ENCODE measurements at regions not wholly inside any gene's neighbourhood (a gene's known extent, or its start where the extent isn't known, plus 50 kb on each side); places are given as distances from the start of the nearest gene placed in this dataset.

GRCh38 chr10:44049301-44050015, 335.4 kb downstream of the CXCL12 start:
- Histone ChIP-seq H2AFZ (ENCODE audit: low read length) (no peak overlapping the region), H2AK5ac (ENCODE audit: low read depth, low read length) (no peak overlapping the region), H2BK120ac (ENCODE audit: low read depth, low read length) (no peak overlapping the region), H2BK5ac (ENCODE audit: low read length) (no peak overlapping the region), H3K18ac (ENCODE audit: low read length) (peak overlapping the region; percentile 61), H3K4me2 (ENCODE audit: insufficient read depth, low read length, poor library complexity, severe bottlenecking) (no peak overlapping the region), H3K14ac (ENCODE audit: low read length) (no peak overlapping the region), H3K27me3 (ENCODE audit: control insufficient read depth in 3 of 3, insufficient read depth in 3 of 3, low read depth in 1 of 3, low read length in 3 of 3) (no peaks in the 10 kb centered on the region), H3K4me1 (ENCODE audit: control insufficient read depth in 2 of 2, insufficient read depth in 1 of 2, low read depth in 1 of 2, low read length in 2 of 2) (peaks cover 0 to 22% of the 10 kb centered on the region in 2 donors), H3K4me3 (ENCODE audit: low read length in 2 of 2) (no peak overlapping the region), H3K9ac (ENCODE audit: low read depth, low read length, poor library complexity) (no peak overlapping the region), H3K36me3 (replicated peaks in 1 of 2; ENCODE audit: control insufficient read depth in 2 of 2, insufficient read depth in 2 of 2, low read length in 2 of 2) (no peaks in the 10 kb centered on the region), H2BK12ac (ENCODE audit: low read length) (no peak overlapping the region), H2BK15ac (ENCODE audit: low read length) (no peak overlapping the region), H4K8ac (ENCODE audit: low read depth, low read length) (no peak overlapping the region), H3K79me1 (ENCODE audit: low read depth, low read length) (no peaks in the 10 kb centered on the region), H3K23ac (ENCODE audit: low read depth, low read length, poor library complexity) (no peak overlapping the region), H4K91ac (ENCODE audit: low read depth, low read length, poor library complexity) (no peak overlapping the region), H3K4ac (ENCODE audit: low read length) (no peak overlapping the region), H3K9me3 (replicated peaks in 1 of 2; ENCODE audit: control insufficient read depth in 2 of 2, insufficient read depth in 1 of 2, low read depth in 1 of 2, low read length in 2 of 2) (no peaks in the 10 kb centered on the region), H3K27ac (replicated peaks; ENCODE audit: low read length) (no peak overlapping the region)
- no CpG with 5 or more reads among the region's 9 CpGs for WGBS, 2 donors (ENCODE audit: extremely low coverage in 2 of 2, insufficient read length in 2 of 2, insufficient replicate concordance in 1 of 2)
- DNase-seq (ENCODE audit: low spot score), result no peak

- Histone ChIP-seq H3K27me3 (ENCODE audit: control insufficient read depth in 3 of 3, insufficient read depth in 3 of 3, low read depth in 1 of 3, low read length in 3 of 3) (no peaks in the 10 kb centered on the region), H2AFZ (ENCODE audit: low read length) (no peak overlapping the region), H2AK5ac (ENCODE audit: low read depth, low read length) (no peak overlapping the region), H3K4me2 (ENCODE audit: insufficient read depth, low read length, poor library complexity, severe bottlenecking) (no peak overlapping the region), H2BK120ac (ENCODE audit: low read depth, low read length) (no peak overlapping the region), H3K4ac (ENCODE audit: low read length) (no peak overlapping the region), H3K27ac (replicated peaks; ENCODE audit: low read length) (no peak overlapping the region), H3K9me3 (replicated peaks in 1 of 2; ENCODE audit: control insufficient read depth in 2 of 2, insufficient read depth in 1 of 2, low read depth in 1 of 2, low read length in 2 of 2) (no peaks in the 10 kb centered on the region), H3K36me3 (replicated peaks in 1 of 2; ENCODE audit: control insufficient read depth in 2 of 2, insufficient read depth in 2 of 2, low read length in 2 of 2) (no peaks in the 10 kb centered on the region), H3K4me1 (ENCODE audit: control insufficient read depth in 2 of 2, insufficient read depth in 1 of 2, low read depth in 1 of 2, low read length in 2 of 2) (peaks cover 0 to 20% of the 10 kb centered on the region in 2 donors), H3K18ac (ENCODE audit: low read length) (no peak overlapping the region), H3K4me3 (ENCODE audit: low read length in 2 of 2) (no peak overlapping the region), H2BK5ac (ENCODE audit: low read length) (no peak overlapping the region), H3K9ac (ENCODE audit: low read depth, low read length, poor library complexity) (no peak overlapping the region), H4K8ac (ENCODE audit: low read depth, low read length) (no peak overlapping the region), H3K79me1 (ENCODE audit: low read depth, low read length) (no peaks in the 10 kb centered on the region), H2BK15ac (ENCODE audit: low read length) (no peak overlapping the region), H2BK12ac (ENCODE audit: low read length) (no peak overlapping the region), H4K91ac (ENCODE audit: low read depth, low read length, poor library complexity) (no peak overlapping the region), H3K23ac (ENCODE audit: low read depth, low read length, poor library complexity) (no peak overlapping the region), H3K14ac (ENCODE audit: low read length) (no peak overlapping the region)
- no peak for DNase-seq (ENCODE audit: low spot score)
- no CpG with 5 or more reads among the region's 12 CpGs for WGBS, 2 donors (ENCODE audit: extremely low coverage in 2 of 2, insufficient read length in 2 of 2, insufficient replicate concordance in 1 of 2)
These were observed 337.5 kb downstream of the CXCL12 start for GRCh38 chr10:44047361-44047760.

DNA sequence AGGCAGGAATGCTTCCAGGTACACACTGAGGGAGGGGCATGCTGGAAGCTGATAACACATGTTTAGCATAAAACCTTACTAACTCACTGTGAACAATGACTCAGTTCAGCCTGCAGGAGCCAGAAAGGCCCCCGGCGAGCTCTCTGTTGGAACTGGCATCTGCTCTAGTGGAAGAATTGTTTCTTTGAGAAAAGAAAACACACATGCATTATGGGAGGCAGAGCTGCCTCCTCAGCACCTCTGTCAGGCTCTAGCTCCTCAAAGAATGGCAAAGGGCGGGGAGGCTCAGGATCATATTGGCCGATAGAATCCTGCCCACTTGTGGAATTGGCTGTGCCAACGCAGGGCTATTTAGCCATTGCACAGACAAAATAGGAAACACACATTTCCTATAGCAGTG, 338.3 kb downstream of the CXCL12 start:
- Histone ChIP-seq H2AK5ac (ENCODE audit: low read depth, low read length) (no peak overlapping the region), H3K9ac (ENCODE audit: low read depth, low read length, poor library complexity) (no peak overlapping the region), H3K27ac (replicated peaks; ENCODE audit: low read length) (no peak overlapping the region), H2AFZ (ENCODE audit: low read length) (no peak overlapping the region), H3K4me2 (ENCODE audit: insufficient read depth, low read length, poor library complexity, severe bottlenecking) (no peak overlapping the region), H3K14ac (ENCODE audit: low read length) (no peak overlapping the region), H3K4me1 (ENCODE audit: control insufficient read depth in 2 of 2, insufficient read depth in 1 of 2, low read depth in 1 of 2, low read length in 2 of 2) (peaks cover 0 to 20% of the 10 kb centered on the region in 2 donors), H2BK120ac (ENCODE audit: low read depth, low read length) (no peak overlapping the region), H3K23ac (ENCODE audit: low read depth, low read length, poor library complexity) (no peak overlapping the region), H3K27me3 (ENCODE audit: control insufficient read depth in 3 of 3, insufficient read depth in 3 of 3, low read depth in 1 of 3, low read length in 3 of 3) (no peaks in the 10 kb centered on the region), H3K4me3 (ENCODE audit: low read length in 2 of 2) (no peak overlapping the region), H3K79me1 (ENCODE audit: low read depth, low read length) (no peaks in the 10 kb centered on the region), H4K91ac (ENCODE audit: low read depth, low read length, poor library complexity) (no peak overlapping the region), H3K4ac (ENCODE audit: low read length) (no peak overlapping the region), H4K8ac (ENCODE audit: low read depth, low read length) (no peak overlapping the region), H3K9me3 (replicated peaks in 1 of 2; ENCODE audit: control insufficient read depth in 2 of 2, insufficient read depth in 1 of 2, low read depth in 1 of 2, low read length in 2 of 2) (no peaks in the 10 kb centered on the region), H3K18ac (ENCODE audit: low read length) (no peak overlapping the region), H2BK15ac (ENCODE audit: low read length) (no peak overlapping the region), H2BK12ac (ENCODE audit: low read length) (no peak overlapping the region), H2BK5ac (ENCODE audit: low read length) (no peak overlapping the region), H3K36me3 (replicated peaks in 1 of 2; ENCODE audit: control insufficient read depth in 2 of 2, insufficient read depth in 2 of 2, low read length in 2 of 2) (no peaks in the 10 kb centered on the region)
- WGBS, 2 donors (ENCODE audit: extremely low coverage in 2 of 2, insufficient read length in 2 of 2, insufficient replicate concordance in 1 of 2), result no CpG with 5 or more reads among the region's 5 CpGs
- no peak for DNase-seq (ENCODE audit: low spot score)

- H2AFZ ChIP-seq (ENCODE audit: low read length), result no peak overlapping the region
- H3K27me3 ChIP-seq (ENCODE audit: control insufficient read depth in 3 of 3, insufficient read depth in 3 of 3, low read depth in 1 of 3, low read length in 3 of 3), result no peaks in the 10 kb centered on the region
- no peak overlapping the region for H2BK120ac ChIP-seq (ENCODE audit: low read depth, low read length)
- no peaks in the 10 kb centered on the region for H3K9me3 ChIP-seq (replicated peaks in 1 of 2; ENCODE audit: control insufficient read depth in 2 of 2, insufficient read depth in 1 of 2, low read depth in 1 of 2, low read length in 2 of 2)
- no peak overlapping the region for H3K14ac ChIP-seq (ENCODE audit: low read length)
- no peak overlapping the region for H3K9ac ChIP-seq (ENCODE audit: low read depth, low read length, poor library complexity)
- no peak overlapping the region for H4K8ac ChIP-seq (ENCODE audit: low read depth, low read length)
- no peak overlapping the region for H3K4ac ChIP-seq (ENCODE audit: low read length)
- H3K4me3 ChIP-seq (ENCODE audit: low read length in 2 of 2), result no peak overlapping the region
- H3K23ac ChIP-seq (ENCODE audit: low read depth, low read length, poor library complexity), result no peak overlapping the region
- no peak overlapping the region for H4K91ac ChIP-seq (ENCODE audit: low read depth, low read length, poor library complexity)
- H3K27ac ChIP-seq (replicated peaks; ENCODE audit: low read length), result no peak overlapping the region
- no peak for DNase-seq (ENCODE audit: low spot score)
- H2BK12ac ChIP-seq (ENCODE audit: low read length), result no peak overlapping the region
- no peaks in the 10 kb centered on the region for H3K79me1 ChIP-seq (ENCODE audit: low read depth, low read length)
- no peak overlapping the region for H2BK15ac ChIP-seq (ENCODE audit: low read length)
- H3K18ac ChIP-seq (ENCODE audit: low read length), result no peak overlapping the region
- no peak overlapping the region for H2AK5ac ChIP-seq (ENCODE audit: low read depth, low read length)
- WGBS, 2 donors (ENCODE audit: extremely low coverage in 2 of 2, insufficient read length in 2 of 2, insufficient replicate concordance in 1 of 2), result no CpG with 5 or more reads among the region's 6 CpGs
- H2BK5ac ChIP-seq (ENCODE audit: low read length), result no peak overlapping the region
- H3K4me1 ChIP-seq (ENCODE audit: control insufficient read depth in 2 of 2, insufficient read depth in 1 of 2, low read depth in 1 of 2, low read length in 2 of 2), result peaks cover 0 to 20% of the 10 kb centered on the region in 2 donors
- no peaks in the 10 kb centered on the region for H3K36me3 ChIP-seq (replicated peaks in 1 of 2; ENCODE audit: control insufficient read depth in 2 of 2, insufficient read depth in 2 of 2, low read length in 2 of 2)
- no peak overlapping the region for H3K4me2 ChIP-seq (ENCODE audit: insufficient read depth, low read length, poor library complexity, severe bottlenecking)
These were observed 339.9 kb downstream of the CXCL12 start for GRCh38 chr10:44045020-44045419.
